ENCODE measurements at regions not wholly inside any gene's neighbourhood (a gene's known extent, or its start where the extent isn't known, plus 50 kb on each side); places are given as distances from the start of the nearest gene placed in this dataset.

GRCh38 chr10:128339753-128340152, 213.5 kb upstream of the MKI67 start:
- Histone ChIP-seq H3K4me2 (ENCODE audit: low read depth, low read length) (no peak overlapping the region), H3K4me3 (replicated peaks in 1 of 3; ENCODE audit: insufficient read depth in 1 of 3, low read depth in 2 of 3, low read length in 3 of 3) (no peak overlapping the region), H4K20me1 (ENCODE audit: insufficient read depth, low read length) (no peaks in the 10 kb centered on the region), H3K27ac (ENCODE audit: extremely low read length, insufficient read depth, low read length) (no peak overlapping the region), H3K4me1 (ENCODE audit: insufficient read depth, low read length) (no peaks in the 10 kb centered on the region), H3K9me3 (ENCODE audit: low read length) (no peaks in the 10 kb centered on the region), H3K27me3 (ENCODE audit: control insufficient read depth in 1 of 2, insufficient read depth in 2 of 2, low read length in 2 of 2) (peaks cover 0 to 4% of the 10 kb centered on the region in 2 experiments; a peak in 1 of 5 replicates), H3K9ac (ENCODE audit: insufficient read depth, low read depth, low read length) (no peak overlapping the region), H3K79me2 (ENCODE audit: insufficient read depth, low read length) (no peaks in the 10 kb centered on the region), H3K36me3 (replicated peaks in 1 of 2; ENCODE audit: control insufficient read depth in 1 of 2, insufficient read depth in 2 of 2, low read length in 2 of 2) (no peaks in the 10 kb centered on the region), H2AFZ (ENCODE audit: low read length) (no peak overlapping the region)
- intact Hi-C loops (cut with micrococcal nuclease; ENCODE audit: unreplicated experiment) (no loop called here), in situ Hi-C loops (cut with HindIII; ENCODE audit: extremely low pct_ligation_motif_present, low pct_unique_long_range_greater_than_20kb) (no loop called here)
- no peak for FAIRE-seq
- no peak for ATAC-seq
- TF ChIP-seq NFE2L2 (IDR thresholded peaks at IDR 0.05; ENCODE audit: low read length) (no peak), ZSCAN31 (CRISPR knock-in tag; IDR thresholded peaks at IDR 0.05; ENCODE audit: low read depth) (no peak), ZSCAN20 (CRISPR knock-in tag; IDR thresholded peaks at IDR 0.05; ENCODE audit: borderline replicate concordance) (no peak), TOPORS (CRISPR knock-in tag; IDR thresholded peaks at IDR 0.05) (no peak), TRIM22 (IDR thresholded peaks at IDR 0.05) (no peak)
- no peak for DNase-seq (ENCODE audit: low spot score)
- no TSS peak for BruUV-seq (replicated peaks)
- WGBS (ENCODE audit: low lambda C conversion rate): 10% methylated on average over 4 of the region's 4 CpGs
- ChIA-PET CTCF (ENCODE audit: low intra/inter-chr PET ratio, low total read pairs) (no interaction called here), POLR2A (no interaction called here)

GRCh38 chr10:128345353-128345752, 219.1 kb upstream of the MKI67 start:
- Histone ChIP-seq H3K9me3 (ENCODE audit: low read length) (no peaks in the 10 kb centered on the region), H3K79me2 (ENCODE audit: insufficient read depth, low read length) (no peaks in the 10 kb centered on the region), H2AFZ (ENCODE audit: low read length) (no peak overlapping the region), H3K4me3 (replicated peaks in 1 of 3; ENCODE audit: insufficient read depth in 1 of 3, low read depth in 2 of 3, low read length in 3 of 3) (no peak overlapping the region), H3K36me3 (replicated peaks in 1 of 2; ENCODE audit: control insufficient read depth in 1 of 2, insufficient read depth in 2 of 2, low read length in 2 of 2) (no peaks in the 10 kb centered on the region), H3K27ac (ENCODE audit: extremely low read length, insufficient read depth, low read length) (no peak overlapping the region), H3K9ac (ENCODE audit: insufficient read depth, low read depth, low read length) (no peak overlapping the region), H3K4me2 (ENCODE audit: low read depth, low read length) (no peak overlapping the region), H3K4me1 (ENCODE audit: insufficient read depth, low read length) (no peaks in the 10 kb centered on the region), H3K27me3 (ENCODE audit: control insufficient read depth in 1 of 2, insufficient read depth in 2 of 2, low read length in 2 of 2) (no peaks in the 10 kb centered on the region), H4K20me1 (ENCODE audit: insufficient read depth, low read length) (no peaks in the 10 kb centered on the region)
- in situ Hi-C loops (cut with HindIII; ENCODE audit: extremely low pct_ligation_motif_present, low pct_unique_long_range_greater_than_20kb): no loop called here
- ChIA-PET CTCF (ENCODE audit: low intra/inter-chr PET ratio, low total read pairs) (no interaction called here), POLR2A (no interaction called here)
- DNase-seq (ENCODE audit: low spot score) (no peak), ATAC-seq (no peak), FAIRE-seq (no peak)
- no TSS peak for BruUV-seq (replicated peaks)
- under 1% methylated on average over 4 of the region's 4 CpGs for WGBS (ENCODE audit: low lambda C conversion rate)
- intact Hi-C loops (cut with micrococcal nuclease; ENCODE audit: unreplicated experiment): no loop called here
- no peak for TF ChIP-seq ZC3H13 (CRISPR knock-in tag; IDR thresholded peaks at IDR 0.05)
- no peak for TF ChIP-seq SETDB1 (CRISPR knock-in tag; IDR thresholded peaks at IDR 0.05; ENCODE audit: borderline replicate concordance)
- no peak for TF ChIP-seq RNF2 (conservative IDR thresholded peaks at IDR 0.05; ENCODE audit: low read depth)
- no peak for TF ChIP-seq ZSCAN25 (CRISPR knock-in tag; IDR thresholded peaks at IDR 0.05)
- TF ChIP-seq NFKBIZ (CRISPR knock-in tag; IDR thresholded peaks at IDR 0.05): no peak
- no peak for TF ChIP-seq SMAD3 (CRISPR knock-in tag; IDR thresholded peaks at IDR 0.05)
- TF ChIP-seq XRCC5 (optimal IDR thresholded peaks at IDR 0.05; ENCODE audit: low read length): no peak
- no peak for TF ChIP-seq ZSCAN31 (CRISPR knock-in tag; IDR thresholded peaks at IDR 0.05; ENCODE audit: low read depth)
- TF ChIP-seq RBM22 (optimal IDR thresholded peaks at IDR 0.05; ENCODE audit: low read length): no peak
- TF ChIP-seq ATF3 (CRISPR knock-in tag; IDR thresholded peaks at IDR 0.05): no peak
- TF ChIP-seq FOXO1 (CRISPR knock-in tag; IDR thresholded peaks at IDR 0.05): no peak
- no peak for TF ChIP-seq NFE2 (CRISPR knock-in tag; IDR thresholded peaks at IDR 0.05)
- no peak for TF ChIP-seq PLRG1 (conservative IDR thresholded peaks at IDR 0.05)
- TF ChIP-seq RAD21 (CRISPR knock-in tag; IDR thresholded peaks at IDR 0.05): no peak
- no peak for TF ChIP-seq TOE1 (CRISPR knock-in tag; IDR thresholded peaks at IDR 0.05)
- no peak for TF ChIP-seq GMEB1 (CRISPR knock-in tag; IDR thresholded peaks at IDR 0.05; ENCODE audit: borderline replicate concordance)
- no peak for TF ChIP-seq IKZF1 (IDR thresholded peaks at IDR 0.05)

All from HepG2 (cell line).